Peyer's patch (tissue), 4 donors: ENCODE measurements at regions not wholly inside any gene's neighbourhood (a gene's known extent, or its start where the extent isn't known, plus 50 kb on each side); places are given as distances from the start of the nearest gene placed in this dataset.

Experiments used
- DNase-seq, 3 donors: peaks; one replicate each; pipeline ENCODE4 v3.0.0-alpha.2; 2017 to 2019
- H3K27ac ChIP-seq, 4 donors: fragments of 200-600 bp; sonication (generic); one replicate each; pipeline ENCODE4 v1.5.1; 2016 to 2019
- H3K27me3 ChIP-seq, 2 donors: fragments of 200-600 bp; sonication (generic); one replicate each; pipeline ENCODE4 v1.5.1; 2019
- H3K36me3 ChIP-seq, 3 donors: fragments of 200-600 bp; sonication (generic); one replicate each; pipeline ENCODE4 v1.5.1; 2016 to 2019
- H3K4me1 ChIP-seq, 4 donors: fragments of 200-600 bp; sonication (generic); one replicate each; pipeline ENCODE4 v1.5.1; 2016 to 2019
- H3K4me3 ChIP-seq, 4 donors: fragments of 200-600 bp; sonication (generic); 1 replicate in 3 of 4; 2 replicates in 1 of 4; pipeline ENCODE4 v1.5.1; 2016 to 2019; ENCODE audit warnings: mild to moderate bottlenecking in 1 of 4
- H3K9me3 ChIP-seq, 4 donors: fragments of 200-600 bp; sonication (generic); one replicate each; pipeline ENCODE4 v1.5.1; 2016 to 2019; ENCODE audit warnings: mild to moderate bottlenecking in 1 of 4
- POLR2A ChIP-seq, 2 donors: fragments of 450-650 bp; IDR thresholded peaks; one replicate each; pipeline ENCODE4 v1.5.1; 2017; ENCODE audit warnings: antibody characterized with exemption in 2 of 2, mild to moderate bottlenecking in 2 of 2, moderate library complexity in 2 of 2
- TF ChIP-seq, protein P1 (sequence below), 6 experiments: fragments of 450-650 bp in 4 of 6; fragments of 200-600 bp in 2 of 6; sonication (generic) in 1 of 6; IDR thresholded peaks; one replicate each; pipeline ENCODE4 v1.5.1; 2017 to 2019; ENCODE audit warnings: antibody characterized with exemption in 6 of 6, mild to moderate bottlenecking in 3 of 6, moderate library complexity in 1 of 6

DNA sequence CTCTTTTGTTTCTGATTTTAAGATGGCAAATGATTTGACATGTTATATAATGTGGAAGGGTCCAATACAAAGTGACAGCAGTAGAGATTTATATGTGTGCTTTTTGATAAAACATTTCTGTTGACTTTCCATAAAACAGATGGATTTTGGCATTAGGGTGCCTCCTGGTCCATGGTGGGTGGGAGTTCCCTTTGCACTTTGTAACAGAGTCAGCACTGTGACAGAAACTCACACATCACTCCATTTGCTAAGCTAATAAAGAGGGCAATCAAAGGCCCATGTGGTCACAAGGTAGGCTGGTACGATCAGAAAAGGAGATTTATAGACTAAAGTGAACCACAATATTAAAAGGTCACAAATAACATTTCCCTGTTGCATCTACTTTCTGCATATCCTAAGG is 93.3 kb upstream of the NT5C1B start:
- H3K36me3 ChIP-seq = no peaks in the 10 kb centered on the region
- no peak for TF ChIP-seq POLR2A (IDR thresholded peaks at IDR 0.05)
- TF ChIP-seq, protein P1, sequence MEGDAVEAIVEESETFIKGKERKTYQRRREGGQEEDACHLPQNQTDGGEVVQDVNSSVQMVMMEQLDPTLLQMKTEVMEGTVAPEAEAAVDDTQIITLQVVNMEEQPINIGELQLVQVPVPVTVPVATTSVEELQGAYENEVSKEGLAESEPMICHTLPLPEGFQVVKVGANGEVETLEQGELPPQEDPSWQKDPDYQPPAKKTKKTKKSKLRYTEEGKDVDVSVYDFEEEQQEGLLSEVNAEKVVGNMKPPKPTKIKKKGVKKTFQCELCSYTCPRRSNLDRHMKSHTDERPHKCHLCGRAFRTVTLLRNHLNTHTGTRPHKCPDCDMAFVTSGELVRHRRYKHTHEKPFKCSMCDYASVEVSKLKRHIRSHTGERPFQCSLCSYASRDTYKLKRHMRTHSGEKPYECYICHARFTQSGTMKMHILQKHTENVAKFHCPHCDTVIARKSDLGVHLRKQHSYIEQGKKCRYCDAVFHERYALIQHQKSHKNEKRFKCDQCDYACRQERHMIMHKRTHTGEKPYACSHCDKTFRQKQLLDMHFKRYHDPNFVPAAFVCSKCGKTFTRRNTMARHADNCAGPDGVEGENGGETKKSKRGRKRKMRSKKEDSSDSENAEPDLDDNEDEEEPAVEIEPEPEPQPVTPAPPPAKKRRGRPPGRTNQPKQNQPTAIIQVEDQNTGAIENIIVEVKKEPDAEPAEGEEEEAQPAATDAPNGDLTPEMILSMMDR (IDR thresholded peaks at IDR 0.05) = no peak
- no peak overlapping the region for H3K27ac ChIP-seq
- H3K4me1 ChIP-seq = peaks cover 0 to 15% (median 0%) of the 10 kb centered on the region in 4 donors
- no peak overlapping the region for H3K4me3 ChIP-seq
- H3K27me3 ChIP-seq = no peaks in the 10 kb centered on the region
- no peak for DNase-seq
- no peaks in the 10 kb centered on the region for H3K9me3 ChIP-seq

DNA sequence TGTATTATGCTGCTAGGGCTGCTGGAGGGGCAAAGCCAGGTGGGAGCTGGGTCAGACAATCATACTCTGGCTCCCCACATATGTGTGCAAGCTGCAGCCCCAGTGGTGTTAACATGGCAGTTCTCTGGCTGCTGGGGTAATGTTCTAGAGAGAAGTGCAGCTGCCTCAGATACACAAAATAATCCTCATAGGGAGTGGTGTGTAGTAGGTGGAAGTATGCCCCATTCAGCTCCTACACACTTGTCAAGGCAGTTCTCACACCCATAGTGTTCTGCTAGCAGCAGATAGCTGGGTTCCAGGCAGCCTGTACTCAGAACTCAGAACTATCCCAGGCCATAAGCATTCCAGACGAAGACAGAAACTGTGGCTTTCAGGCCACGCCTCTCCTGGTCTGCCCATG is 87.9 kb upstream of the NT5C1B start:
- H3K4me3 ChIP-seq = no peak overlapping the region
- H3K4me1 ChIP-seq = no peaks in the 10 kb centered on the region
- no peaks in the 10 kb centered on the region for H3K27me3 ChIP-seq
- H3K9me3 ChIP-seq = no peaks in the 10 kb centered on the region
- no peak overlapping the region for H3K27ac ChIP-seq
- TF ChIP-seq, protein P1 (IDR thresholded peaks at IDR 0.05) = no peak
- TF ChIP-seq POLR2A (IDR thresholded peaks at IDR 0.05) = no peak
- H3K36me3 ChIP-seq = no peaks in the 10 kb centered on the region
- no peak for DNase-seq

DNA sequence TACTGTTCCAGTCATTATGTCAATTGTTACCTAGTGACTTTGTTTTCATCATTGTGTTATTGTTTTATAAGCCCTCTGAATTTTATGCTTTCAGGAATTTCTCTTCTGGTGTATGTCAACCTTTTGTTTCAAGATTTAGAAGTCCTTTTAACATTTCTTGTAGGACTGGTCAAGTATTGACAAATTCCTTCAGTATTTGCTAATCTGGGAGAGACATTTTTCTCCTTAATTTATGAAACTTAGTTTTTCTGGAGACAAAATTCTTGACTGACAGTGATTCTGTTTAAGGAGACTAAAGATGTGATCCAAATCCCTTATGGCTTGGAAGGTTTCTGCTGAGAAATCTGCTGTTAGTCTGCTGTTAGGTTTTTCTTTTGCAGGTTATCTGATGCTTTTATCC is 84.9 kb upstream of the NT5C1B start:
- no peaks in the 10 kb centered on the region for H3K9me3 ChIP-seq
- TF ChIP-seq, protein P1 (IDR thresholded peaks at IDR 0.05) = no peak
- TF ChIP-seq POLR2A (IDR thresholded peaks at IDR 0.05) = no peak

DNA sequence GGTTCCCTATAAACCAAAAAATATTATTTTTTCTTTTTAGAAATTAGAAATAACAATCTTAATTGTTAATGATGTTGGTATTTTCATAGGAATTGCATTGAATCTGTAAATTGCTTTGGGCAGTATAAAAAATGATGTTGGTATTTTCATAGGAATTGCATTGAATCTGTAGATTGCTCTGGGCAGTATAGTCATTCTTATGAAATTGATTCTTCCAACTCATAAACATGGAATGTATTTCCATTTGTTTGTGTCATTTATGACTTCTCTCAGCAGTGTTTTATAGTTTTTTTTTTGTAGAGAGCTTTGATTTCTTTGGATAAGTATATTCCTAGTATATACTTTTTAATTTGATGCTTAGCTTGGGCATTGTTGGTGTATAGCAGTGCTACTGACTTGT is 82.0 kb upstream of the NT5C1B start:
- no peaks in the 10 kb centered on the region for H3K4me1 ChIP-seq
- DNase-seq = no peak
- TF ChIP-seq POLR2A (IDR thresholded peaks at IDR 0.05) = no peak
- TF ChIP-seq, protein P1 (IDR thresholded peaks at IDR 0.05) = no peak
- no peaks in the 10 kb centered on the region for H3K36me3 ChIP-seq
- H3K27me3 ChIP-seq = no peaks in the 10 kb centered on the region
- H3K4me3 ChIP-seq = no peak overlapping the region
- no peaks in the 10 kb centered on the region for H3K9me3 ChIP-seq
- no peak overlapping the region for H3K27ac ChIP-seq

More for the DNA sequence above, 84.9 kb upstream of the NT5C1B start:
- DNase-seq = no peak
- no peak overlapping the region for H3K27ac ChIP-seq
- no peak overlapping the region for H3K4me3 ChIP-seq
- H3K36me3 ChIP-seq = no peaks in the 10 kb centered on the region
- no peaks in the 10 kb centered on the region for H3K4me1 ChIP-seq
- no peaks in the 10 kb centered on the region for H3K27me3 ChIP-seq

DNA sequence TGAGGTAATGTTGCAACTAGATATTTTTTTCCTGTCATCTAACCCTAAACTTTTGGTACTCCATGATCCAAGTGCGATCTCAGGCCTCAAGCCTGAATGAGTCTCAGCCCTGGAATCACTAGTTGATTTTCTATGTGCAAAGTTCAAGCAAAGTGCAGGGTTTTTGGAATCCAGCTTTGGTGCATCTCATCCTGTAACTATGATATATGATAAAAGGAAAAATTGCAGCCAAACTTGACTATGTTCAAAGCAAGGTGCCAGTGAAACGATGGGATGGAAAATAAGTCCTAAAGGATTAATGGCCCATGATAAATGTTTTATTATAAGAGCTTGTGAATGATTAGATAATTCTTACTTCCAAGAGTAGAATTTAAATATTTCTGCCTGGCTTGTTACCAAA is 78.9 kb upstream of the NT5C1B start:
- Histone ChIP-seq H3K27me3 (no peaks in the 10 kb centered on the region), H3K4me3 (no peak overlapping the region), H3K36me3 (no peaks in the 10 kb centered on the region), H3K27ac (no peak overlapping the region), H3K4me1 (no peaks in the 10 kb centered on the region), H3K9me3 (no peaks in the 10 kb centered on the region)
- TF ChIP-seq POLR2A (IDR thresholded peaks at IDR 0.05) = no peak
- TF ChIP-seq, protein P1 (IDR thresholded peaks at IDR 0.05) = no peak
- no peak for DNase-seq

DNA sequence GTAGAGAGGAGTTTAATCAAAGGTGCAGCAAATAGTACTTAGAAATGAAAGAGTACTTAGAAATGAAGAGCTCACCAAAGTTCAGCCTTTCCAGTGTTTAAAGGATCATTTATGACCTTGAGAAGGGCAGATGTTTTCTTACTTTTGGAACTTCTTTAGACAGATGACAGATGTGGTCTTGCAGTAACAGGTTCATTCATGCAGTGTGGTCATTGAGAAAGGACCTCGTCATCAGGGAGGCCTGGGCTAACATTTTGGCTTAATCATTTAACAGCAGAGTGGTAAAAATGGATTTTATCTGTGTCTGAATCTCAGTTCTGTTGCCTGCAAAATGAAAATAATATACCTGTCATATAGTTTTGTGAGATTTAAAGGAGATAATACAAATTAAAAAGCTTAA is 75.1 kb upstream of the NT5C1B start:
- H3K27me3 ChIP-seq = no peaks in the 10 kb centered on the region
- no peaks in the 10 kb centered on the region for H3K36me3 ChIP-seq
- H3K4me1 ChIP-seq = no peaks in the 10 kb centered on the region
- no peaks in the 10 kb centered on the region for H3K9me3 ChIP-seq
- no peak overlapping the region for H3K27ac ChIP-seq
- TF ChIP-seq, protein P1 (IDR thresholded peaks at IDR 0.05) = no peak
- no peak for TF ChIP-seq POLR2A (IDR thresholded peaks at IDR 0.05)
- DNase-seq = no peak
- no peak overlapping the region for H3K4me3 ChIP-seq
